Keratinocyte (primary cell): ENCODE measurements at regions not wholly inside any gene's neighbourhood (a gene's known extent, or its start where the extent isn't known, plus 50 kb on each side); places are given as distances from the start of the nearest gene placed in this dataset.

Source experiments
- CTCF ChIP-seq, 3 experiments: IDR thresholded peaks in 1 of 3; conservative IDR thresholded peaks in 1 of 3; optimal IDR thresholded peaks in 1 of 3; 2 replicates in 2 of 3; 3 replicates in 1 of 3; pipeline versions ENCODE3 to v1.5.1; 2011; ENCODE audit warnings: low read length in 3 of 3, mild to moderate bottlenecking in 3 of 3, moderate library complexity in 2 of 3, control low read depth in 1 of 3, inconsistent platforms in 1 of 3; ENCODE audit not compliant: insufficient read depth in 2 of 3; ENCODE audit errors: extremely low read depth in 1 of 3
- EZH2 ChIP-seq: IDR thresholded peaks from one replicate; pipeline ENCODE4 v1.6.1; 2012; ENCODE audit warnings: inconsistent platforms, mild to moderate bottlenecking, low read length, moderate library complexity

- TF ChIP-seq CTCF (optimal IDR thresholded peaks at IDR 0.05 in 1 of 3, IDR thresholded peaks at IDR 0.05 in 1 of 3, conservative IDR thresholded peaks at IDR 0.05 in 1 of 3; ENCODE audit: extremely low read depth in 1 of 3, insufficient read depth in 2 of 3, low read length in 3 of 3): no peak
- no peak for TF ChIP-seq EZH2
These were observed 105.8 kb downstream of the TBX19 start for GRCh38 chr1:168386492-168386891.
